ENCODE measurements at regions not wholly inside any gene's neighbourhood (a gene's known extent, or its start where the extent isn't known, plus 50 kb on each side); places are given as distances from the start of the nearest gene placed in this dataset.
"Not testable (repeated sequence)": the region's sequence is repeated elsewhere in the genome, so short reads cannot be mapped to it uniquely, and the experiment has no call there.

- intact Hi-C loops (cut with micrococcal nuclease): no loop called here
- POLR2A ChIA-PET: no interaction called here
- Mint-ChIP-seq H3K27me3 (ENCODE audit: insufficient read depth, unreplicated experiment) (no peaks in the 10 kb centered on the region), H3K27ac (ENCODE audit: low read depth, unreplicated experiment) (no peak overlapping the region), H3K36me3 (ENCODE audit: insufficient read depth, unreplicated experiment) (peaks cover 5% of the 10 kb centered on the region), H3K4me3 (ENCODE audit: unreplicated experiment) (no peak overlapping the region), H3K9me3 (ENCODE audit: unreplicated experiment) (peaks cover 41% of the 10 kb centered on the region), H3K4me1 (ENCODE audit: insufficient read depth, unreplicated experiment) (no peaks in the 10 kb centered on the region)
- DNase-seq (ENCODE audit: unreplicated experiment): no peak
- CTCF ChIA-PET: no interaction called here
- BruUV-seq (replicated peaks): no TSS peak
- no peak for TF ChIP-seq CTCF (IDR thresholded peaks at IDR 0.05; ENCODE audit: unreplicated experiment)
Measured at GRCh38 chr19:28436320-28436719, 776.6 kb downstream of the UQCRFS1 start.

- H3K4me1 Mint-ChIP-seq (ENCODE audit: insufficient read depth, unreplicated experiment): no peaks in the 10 kb centered on the region
- peaks cover 42% of the 10 kb centered on the region for H3K9me3 Mint-ChIP-seq (ENCODE audit: unreplicated experiment)
- ChIA-PET CTCF (no interaction called here), POLR2A (no interaction called here)
- no TSS peak for BruUV-seq (replicated peaks)
- DNase-seq (ENCODE audit: unreplicated experiment): no peak
- no peaks in the 10 kb centered on the region for H3K27me3 Mint-ChIP-seq (ENCODE audit: insufficient read depth, unreplicated experiment)
- H3K4me3 Mint-ChIP-seq (ENCODE audit: unreplicated experiment): no peak overlapping the region
- intact Hi-C loops (cut with micrococcal nuclease): no loop called here
- no peak for TF ChIP-seq CTCF (IDR thresholded peaks at IDR 0.05; ENCODE audit: unreplicated experiment)
- peaks cover 5% of the 10 kb centered on the region for H3K36me3 Mint-ChIP-seq (ENCODE audit: insufficient read depth, unreplicated experiment)
- no peak overlapping the region for H3K27ac Mint-ChIP-seq (ENCODE audit: low read depth, unreplicated experiment)
Measured at GRCh38 chr19:28435551-28436271, 777.2 kb downstream of the UQCRFS1 start.

- H3K4me1 Mint-ChIP-seq (ENCODE audit: insufficient read depth, unreplicated experiment); H3K36me3 Mint-ChIP-seq (ENCODE audit: insufficient read depth, unreplicated experiment); H3K27me3 Mint-ChIP-seq (ENCODE audit: insufficient read depth, unreplicated experiment); H3K4me3 Mint-ChIP-seq (ENCODE audit: unreplicated experiment); CTCF ChIA-PET; H3K27ac Mint-ChIP-seq (ENCODE audit: low read depth, unreplicated experiment); DNase-seq (ENCODE audit: unreplicated experiment); BruUV-seq (replicated peaks); intact Hi-C loops (cut with micrococcal nuclease); POLR2A ChIA-PET: not testable (repeated sequence)
- peaks cover 45% of the 10 kb centered on the region for H3K9me3 Mint-ChIP-seq (ENCODE audit: unreplicated experiment)
Measured at GRCh38 chr19:28434794-28435193, 778.2 kb downstream of the UQCRFS1 start.

- H3K4me1 Mint-ChIP-seq (ENCODE audit: insufficient read depth, unreplicated experiment); intact Hi-C loops (cut with micrococcal nuclease); CTCF ChIA-PET: not testable (repeated sequence)
Measured at GRCh38 chr19:28434365-28434764, 778.6 kb downstream of the UQCRFS1 start.

GRCh38 chr19:28433166-28433565 is 779.8 kb downstream of the UQCRFS1 start:
- peaks cover 52% of the 10 kb centered on the region for H3K9me3 Mint-ChIP-seq (ENCODE audit: unreplicated experiment)
- intact Hi-C loops (cut with micrococcal nuclease); BruUV-seq (replicated peaks); H3K4me1 Mint-ChIP-seq (ENCODE audit: insufficient read depth, unreplicated experiment); H3K4me3 Mint-ChIP-seq (ENCODE audit: unreplicated experiment); CTCF ChIA-PET; DNase-seq (ENCODE audit: unreplicated experiment); H3K36me3 Mint-ChIP-seq (ENCODE audit: insufficient read depth, unreplicated experiment); H3K27me3 Mint-ChIP-seq (ENCODE audit: insufficient read depth, unreplicated experiment); H3K27ac Mint-ChIP-seq (ENCODE audit: low read depth, unreplicated experiment); POLR2A ChIA-PET: not testable (repeated sequence)

More at GRCh38 chr19:28434365-28434764, 778.6 kb downstream of the UQCRFS1 start:
- POLR2A ChIA-PET; H3K27me3 Mint-ChIP-seq (ENCODE audit: insufficient read depth, unreplicated experiment); DNase-seq (ENCODE audit: unreplicated experiment); H3K4me3 Mint-ChIP-seq (ENCODE audit: unreplicated experiment); BruUV-seq (replicated peaks); H3K36me3 Mint-ChIP-seq (ENCODE audit: insufficient read depth, unreplicated experiment); H3K27ac Mint-ChIP-seq (ENCODE audit: low read depth, unreplicated experiment): not testable (repeated sequence)
- H3K9me3 Mint-ChIP-seq (ENCODE audit: unreplicated experiment): peaks cover 50% of the 10 kb centered on the region
